ENCODE measurements at regions not wholly inside any gene's neighbourhood (a gene's known extent, or its start where the extent isn't known, plus 50 kb on each side); places are given as distances from the start of the nearest gene placed in this dataset.
A peak's percentile ranks its signal among the peaks of the same experiment; 100 is the strongest.

DNA sequence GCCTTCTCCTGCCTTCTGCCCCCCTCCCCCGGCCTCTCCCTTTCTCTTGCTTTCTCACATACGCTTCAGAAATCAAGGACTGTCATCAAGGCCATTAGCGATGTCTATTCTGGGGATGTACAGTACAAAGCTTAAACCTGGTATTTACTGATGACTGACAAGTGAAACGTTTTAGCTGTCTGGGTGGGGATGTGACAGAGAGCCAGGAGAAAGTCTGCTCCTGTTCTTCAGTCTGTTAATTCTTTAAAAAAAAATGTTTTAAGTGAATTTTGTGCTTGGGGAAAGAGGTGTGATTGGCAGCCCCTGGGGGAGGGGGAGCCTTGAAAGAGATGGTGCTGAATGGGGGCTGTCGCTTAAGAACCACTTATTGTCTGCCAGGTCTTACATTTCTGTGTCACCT is 283.0 kb upstream of the PLXNA2 start:
- Histone ChIP-seq H3K4me3 (no peak overlapping the region), H3K36me3 (no peaks in the 10 kb centered on the region), H3K4me1 (peaks cover 0 to 13% (median 0%) of the 10 kb centered on the region in 9 donors), H3K9me3 (no peaks in the 10 kb centered on the region), H3K27ac (no peak overlapping the region), H3K27me3 (peaks cover 0 to 18% (median 9%) of the 10 kb centered on the region in 7 donors)
- TF ChIP-seq, protein P1, sequence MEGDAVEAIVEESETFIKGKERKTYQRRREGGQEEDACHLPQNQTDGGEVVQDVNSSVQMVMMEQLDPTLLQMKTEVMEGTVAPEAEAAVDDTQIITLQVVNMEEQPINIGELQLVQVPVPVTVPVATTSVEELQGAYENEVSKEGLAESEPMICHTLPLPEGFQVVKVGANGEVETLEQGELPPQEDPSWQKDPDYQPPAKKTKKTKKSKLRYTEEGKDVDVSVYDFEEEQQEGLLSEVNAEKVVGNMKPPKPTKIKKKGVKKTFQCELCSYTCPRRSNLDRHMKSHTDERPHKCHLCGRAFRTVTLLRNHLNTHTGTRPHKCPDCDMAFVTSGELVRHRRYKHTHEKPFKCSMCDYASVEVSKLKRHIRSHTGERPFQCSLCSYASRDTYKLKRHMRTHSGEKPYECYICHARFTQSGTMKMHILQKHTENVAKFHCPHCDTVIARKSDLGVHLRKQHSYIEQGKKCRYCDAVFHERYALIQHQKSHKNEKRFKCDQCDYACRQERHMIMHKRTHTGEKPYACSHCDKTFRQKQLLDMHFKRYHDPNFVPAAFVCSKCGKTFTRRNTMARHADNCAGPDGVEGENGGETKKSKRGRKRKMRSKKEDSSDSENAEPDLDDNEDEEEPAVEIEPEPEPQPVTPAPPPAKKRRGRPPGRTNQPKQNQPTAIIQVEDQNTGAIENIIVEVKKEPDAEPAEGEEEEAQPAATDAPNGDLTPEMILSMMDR (IDR thresholded peaks at IDR 0.05): no peak
- ATAC-seq (no peak), DNase-seq (no peak)
- 62 to 68% methylated on average over 5 of the region's 5 CpGs for WGBS, 2 donors
- intact Hi-C loops (cut with DNase I): no loop called here

DNA sequence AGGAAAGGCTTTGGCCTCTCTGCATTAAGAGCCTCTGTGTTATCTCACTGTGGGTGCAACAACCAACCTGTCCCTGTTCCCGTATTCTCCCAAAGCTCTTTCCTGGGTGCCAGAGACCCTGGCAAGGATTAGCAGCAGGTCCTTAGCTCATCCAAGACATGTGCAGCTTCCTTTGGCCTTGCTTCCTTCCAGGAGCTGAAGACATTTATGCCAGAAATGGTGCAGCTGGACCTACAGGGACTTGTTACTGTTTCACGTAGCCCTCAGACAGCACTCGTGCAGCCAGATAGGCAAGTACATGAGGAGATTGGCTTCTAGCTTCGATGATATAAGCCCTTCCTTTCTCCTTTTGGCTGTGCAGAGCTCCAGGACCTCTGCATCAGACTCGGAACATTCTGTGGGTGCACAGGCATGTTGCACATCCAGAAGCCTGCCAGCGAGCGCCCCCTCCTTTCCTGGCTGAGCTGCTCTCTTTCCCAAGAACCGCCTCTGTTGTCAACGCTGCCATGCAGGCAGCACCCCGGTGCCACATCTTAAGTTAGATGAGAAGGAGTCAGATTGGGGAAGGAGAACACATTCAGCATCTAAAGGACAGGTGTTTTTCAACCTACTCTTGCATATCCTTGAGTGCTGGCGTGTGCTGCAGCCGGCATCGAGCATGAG is 284.5 kb upstream of the PLXNA2 start:
- intact Hi-C loops (cut with DNase I): no loop called here
- 44 to 50% methylated on average over 13 of the region's 13 CpGs for WGBS, 2 donors
- H3K4me3 ChIP-seq: no peak overlapping the region

DNA sequence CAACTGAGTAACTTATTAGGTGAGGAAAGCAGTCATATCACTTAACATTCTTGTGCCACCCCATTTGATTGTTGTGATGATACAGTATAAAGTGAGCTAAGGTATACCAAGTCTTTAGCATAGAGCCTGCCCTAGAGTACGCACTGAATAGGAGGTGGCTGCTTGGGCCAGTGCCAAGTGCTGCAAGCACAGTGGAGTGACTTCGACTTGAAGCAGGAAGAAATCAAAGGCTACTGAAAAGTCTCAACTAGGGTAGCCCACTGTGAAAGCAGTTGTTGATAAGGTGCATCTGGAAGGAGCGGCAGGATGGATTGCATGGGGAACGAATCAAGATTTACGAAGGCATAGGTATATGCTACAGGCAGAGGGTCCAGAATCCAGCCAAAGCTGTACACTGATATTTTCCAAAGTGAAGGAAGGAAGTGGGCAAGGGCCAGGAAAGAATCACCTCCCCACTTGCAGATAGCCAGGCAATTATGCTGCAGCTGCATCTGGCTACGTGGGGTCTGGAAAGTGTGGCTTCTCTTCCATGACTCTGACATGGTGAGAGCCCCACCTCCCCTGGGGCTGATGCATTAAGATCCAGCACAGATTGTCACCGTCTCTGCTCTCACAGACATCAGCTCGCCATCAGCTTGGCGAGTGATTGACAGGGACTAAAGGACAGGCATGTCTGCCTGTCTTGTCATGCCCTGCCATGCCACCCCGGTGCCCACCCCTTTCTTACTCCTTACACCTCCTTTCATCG is 287.0 kb upstream of the PLXNA2 start:
- ATAC-seq (no peak), DNase-seq (peak in 1 of 2 donors; percentile 33)
- no peak overlapping the region for H3K27ac ChIP-seq
- peaks cover 0 to 20% (median 0%) of the 10 kb centered on the region in 9 donors for H3K4me1 ChIP-seq
- intact Hi-C loops (cut with DNase I): no loop called here
- WGBS, 2 donors: 66 to 74% methylated on average over 11 of the region's 11 CpGs
- TF ChIP-seq, protein P1 (IDR thresholded peaks at IDR 0.05): no peak
- no peak overlapping the region for H3K4me3 ChIP-seq
- H3K27me3 ChIP-seq: peaks cover 0 to 24% (median 9%) of the 10 kb centered on the region in 7 donors
- no peaks in the 10 kb centered on the region for H3K36me3 ChIP-seq
- no peaks in the 10 kb centered on the region for H3K9me3 ChIP-seq

More for the DNA sequence above, 284.5 kb upstream of the PLXNA2 start:
- H3K9me3 ChIP-seq: no peaks in the 10 kb centered on the region
- H3K4me1 ChIP-seq: peaks cover 0 to 13% (median 0%) of the 10 kb centered on the region in 9 donors
- ATAC-seq: peak in 1 of 8 donors; percentile 15
- no peaks in the 10 kb centered on the region for H3K36me3 ChIP-seq
- H3K27me3 ChIP-seq: peaks cover 0 to 24% (median 9%) of the 10 kb centered on the region in 7 donors
- TF ChIP-seq, protein P1 (IDR thresholded peaks at IDR 0.05): no peak
- H3K27ac ChIP-seq: no peak overlapping the region
- no peak for DNase-seq

DNA sequence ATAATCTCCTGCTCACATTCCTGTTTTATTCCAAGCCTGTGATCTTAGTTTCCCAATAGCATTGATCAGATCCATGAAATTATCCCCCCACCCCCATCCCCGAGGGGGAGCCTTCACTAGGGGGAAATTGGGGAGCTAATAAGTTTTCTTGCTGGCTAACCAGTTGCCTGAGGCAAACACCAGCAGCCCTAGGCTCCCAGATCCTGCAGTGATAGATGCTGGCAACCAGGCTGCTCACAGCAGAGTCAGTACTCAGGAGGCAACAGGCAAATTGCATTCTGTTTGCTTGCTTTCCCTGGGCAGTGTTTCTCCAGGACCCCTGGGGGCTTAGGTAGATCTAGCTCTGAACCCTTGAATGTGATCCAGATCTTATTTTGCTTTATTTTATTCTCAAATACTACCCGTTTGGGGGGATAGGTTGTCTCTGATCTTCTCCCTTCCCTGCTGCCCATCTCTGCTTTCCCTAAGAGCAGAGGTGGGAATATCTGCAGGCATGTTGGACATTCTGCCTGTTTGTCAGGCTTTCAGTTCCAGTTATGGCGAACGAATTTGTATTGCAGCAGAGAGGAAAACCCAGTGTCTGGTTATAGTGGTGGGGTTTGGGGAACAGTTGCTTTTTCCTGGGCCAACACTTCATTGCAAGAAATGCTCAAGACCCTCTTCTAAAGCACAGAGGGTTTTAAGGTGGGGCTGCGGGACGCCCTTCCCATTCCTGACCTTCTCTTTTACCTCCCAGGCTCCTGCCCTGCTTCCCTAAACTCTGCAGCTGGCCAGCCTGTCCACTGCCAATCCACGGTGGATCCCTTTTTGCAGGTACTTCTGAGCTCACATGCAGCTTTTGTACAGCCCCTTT is 289.8 kb upstream of the PLXNA2 start:
- Histone ChIP-seq H3K27me3 (peaks cover 0 to 20% (median 5%) of the 10 kb centered on the region in 7 donors), H3K9me3 (no peaks in the 10 kb centered on the region), H3K4me3 (no peak overlapping the region), H3K27ac (no peak overlapping the region), H3K4me1 (peaks cover 0 to 24% (median 1%) of the 10 kb centered on the region in 9 donors), H3K36me3 (no peaks in the 10 kb centered on the region)
- ATAC-seq (no peak), DNase-seq (no peak)
- intact Hi-C loops (cut with DNase I): no loop called here
- TF ChIP-seq, protein P1 (IDR thresholded peaks at IDR 0.05): no peak
- WGBS, 2 donors: 74 to 75% methylated on average over 7 of the region's 7 CpGs

Data from heart right ventricle (tissue), 16 donors.